Loucy (cell line): ENCODE measurements at regions not wholly inside any gene's neighbourhood (a gene's known extent, or its start where the extent isn't known, plus 50 kb on each side); places are given as distances from the start of the nearest gene placed in this dataset.

ENCODE experiments used
- EZH2phosphoT487 ChIP-seq: fragments of 200-600 bp; IDR thresholded peaks from 2 replicates; pipeline ENCODE4 v1.6.1; 2018; ENCODE audit warnings: antibody characterized with exemption, mild to moderate bottlenecking, moderate library complexity, borderline replicate concordance
- TF ChIP-seq, protein P1 (sequence below): fragments of 200-600 bp; sonication (generic); conservative IDR thresholded peaks from 2 replicates; pipeline ENCODE4 v1.5.1; 2014; ENCODE audit warnings: mild to moderate bottlenecking, antibody characterized with exemption, low read length

DNA sequence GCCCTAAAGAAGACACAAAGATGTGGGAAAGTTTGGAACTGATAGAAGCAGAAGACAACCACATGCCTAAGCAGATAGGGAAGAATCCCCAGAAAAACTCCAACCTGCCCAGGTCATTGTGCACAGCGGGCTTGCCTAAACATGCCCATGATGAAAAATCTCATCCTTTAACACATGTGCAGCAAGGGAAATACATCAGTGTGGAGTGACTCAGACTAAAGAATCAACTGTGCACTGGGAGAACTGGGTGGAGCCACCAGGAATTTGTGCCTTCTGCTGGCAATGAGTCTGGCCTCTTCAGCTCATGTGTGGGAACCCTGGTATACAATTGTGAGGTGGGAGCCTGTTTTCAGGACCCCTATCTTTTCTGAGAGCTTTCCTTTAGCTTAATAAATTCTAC, 398.5 kb downstream of the FSCB start:
- TF ChIP-seq, protein P1, sequence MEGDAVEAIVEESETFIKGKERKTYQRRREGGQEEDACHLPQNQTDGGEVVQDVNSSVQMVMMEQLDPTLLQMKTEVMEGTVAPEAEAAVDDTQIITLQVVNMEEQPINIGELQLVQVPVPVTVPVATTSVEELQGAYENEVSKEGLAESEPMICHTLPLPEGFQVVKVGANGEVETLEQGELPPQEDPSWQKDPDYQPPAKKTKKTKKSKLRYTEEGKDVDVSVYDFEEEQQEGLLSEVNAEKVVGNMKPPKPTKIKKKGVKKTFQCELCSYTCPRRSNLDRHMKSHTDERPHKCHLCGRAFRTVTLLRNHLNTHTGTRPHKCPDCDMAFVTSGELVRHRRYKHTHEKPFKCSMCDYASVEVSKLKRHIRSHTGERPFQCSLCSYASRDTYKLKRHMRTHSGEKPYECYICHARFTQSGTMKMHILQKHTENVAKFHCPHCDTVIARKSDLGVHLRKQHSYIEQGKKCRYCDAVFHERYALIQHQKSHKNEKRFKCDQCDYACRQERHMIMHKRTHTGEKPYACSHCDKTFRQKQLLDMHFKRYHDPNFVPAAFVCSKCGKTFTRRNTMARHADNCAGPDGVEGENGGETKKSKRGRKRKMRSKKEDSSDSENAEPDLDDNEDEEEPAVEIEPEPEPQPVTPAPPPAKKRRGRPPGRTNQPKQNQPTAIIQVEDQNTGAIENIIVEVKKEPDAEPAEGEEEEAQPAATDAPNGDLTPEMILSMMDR: no peak
- TF ChIP-seq EZH2phosphoT487: no peak
